ENCODE measurements at regions not wholly inside any gene's neighbourhood (a gene's known extent, or its start where the extent isn't known, plus 50 kb on each side); places are given as distances from the start of the nearest gene placed in this dataset.

DNA sequence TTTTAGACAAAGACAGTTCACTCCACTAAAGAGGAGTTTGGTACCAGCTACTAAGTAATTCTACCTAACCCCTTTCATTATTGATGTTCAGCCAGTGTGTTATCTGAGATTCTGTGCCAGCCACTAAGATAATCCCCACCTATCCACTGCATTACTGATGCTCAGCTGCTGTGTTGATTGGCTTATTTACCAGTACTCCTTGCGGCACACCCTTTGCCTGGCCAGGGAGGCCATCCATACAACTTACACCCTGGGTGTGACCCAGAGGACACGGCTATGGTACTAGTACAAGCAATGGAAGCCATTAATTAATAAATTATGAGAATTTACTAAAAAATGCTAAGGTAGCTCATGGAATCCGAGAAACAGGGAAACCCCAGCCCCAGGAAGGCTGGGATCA lies 290.7 kb upstream of the CTNNB1 start:
- Mint-ChIP-seq H3K4me1 (peaks cover 8% of the 10 kb centered on the region), H3K9me3 (no peaks in the 10 kb centered on the region), H3K4me3 (no peak overlapping the region), H3K27me3 (ENCODE audit: insufficient read depth, low read depth) (peaks cover 3% of the 10 kb centered on the region), H3K27ac (no peak overlapping the region), H3K36me3 (no peaks in the 10 kb centered on the region)
- no peaks in the 10 kb centered on the region for H4K20me1 ChIP-seq (ENCODE audit: low read depth)
- no peak overlapping the region for H3K9ac ChIP-seq
- peak overlapping the region; percentile 99 for H2AFZ ChIP-seq (replicated peaks)
- no peak overlapping the region for H3K27ac ChIP-seq
- H3K36me3 ChIP-seq = no peaks in the 10 kb centered on the region
- H3K4me1 ChIP-seq = peaks cover 8% of the 10 kb centered on the region
- H3K79me2 ChIP-seq (ENCODE audit: low read depth) = no peaks in the 10 kb centered on the region
- peak; percentile 40 for DNase-seq (ENCODE audit: low spot score)
- H3K4me2 ChIP-seq = peak overlapping the region; percentile 94
- H3K27me3 ChIP-seq = no peaks in the 10 kb centered on the region
- no peaks in the 10 kb centered on the region for H3K9me3 ChIP-seq (ENCODE audit: low read depth)
- TF ChIP-seq EZH2phosphoT487 (IDR thresholded peaks at IDR 0.05) = no peak
- TF ChIP-seq, protein P1, sequence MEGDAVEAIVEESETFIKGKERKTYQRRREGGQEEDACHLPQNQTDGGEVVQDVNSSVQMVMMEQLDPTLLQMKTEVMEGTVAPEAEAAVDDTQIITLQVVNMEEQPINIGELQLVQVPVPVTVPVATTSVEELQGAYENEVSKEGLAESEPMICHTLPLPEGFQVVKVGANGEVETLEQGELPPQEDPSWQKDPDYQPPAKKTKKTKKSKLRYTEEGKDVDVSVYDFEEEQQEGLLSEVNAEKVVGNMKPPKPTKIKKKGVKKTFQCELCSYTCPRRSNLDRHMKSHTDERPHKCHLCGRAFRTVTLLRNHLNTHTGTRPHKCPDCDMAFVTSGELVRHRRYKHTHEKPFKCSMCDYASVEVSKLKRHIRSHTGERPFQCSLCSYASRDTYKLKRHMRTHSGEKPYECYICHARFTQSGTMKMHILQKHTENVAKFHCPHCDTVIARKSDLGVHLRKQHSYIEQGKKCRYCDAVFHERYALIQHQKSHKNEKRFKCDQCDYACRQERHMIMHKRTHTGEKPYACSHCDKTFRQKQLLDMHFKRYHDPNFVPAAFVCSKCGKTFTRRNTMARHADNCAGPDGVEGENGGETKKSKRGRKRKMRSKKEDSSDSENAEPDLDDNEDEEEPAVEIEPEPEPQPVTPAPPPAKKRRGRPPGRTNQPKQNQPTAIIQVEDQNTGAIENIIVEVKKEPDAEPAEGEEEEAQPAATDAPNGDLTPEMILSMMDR (IDR thresholded peaks at IDR 0.05) = no peak
- TF ChIP-seq EZH2 (IDR thresholded peaks at IDR 0.05) = no peak
- no peaks in the 10 kb centered on the region for H3F3A ChIP-seq (ENCODE audit: low read depth)
- H3K4me3 ChIP-seq = peak overlapping the region; percentile 83

DNA sequence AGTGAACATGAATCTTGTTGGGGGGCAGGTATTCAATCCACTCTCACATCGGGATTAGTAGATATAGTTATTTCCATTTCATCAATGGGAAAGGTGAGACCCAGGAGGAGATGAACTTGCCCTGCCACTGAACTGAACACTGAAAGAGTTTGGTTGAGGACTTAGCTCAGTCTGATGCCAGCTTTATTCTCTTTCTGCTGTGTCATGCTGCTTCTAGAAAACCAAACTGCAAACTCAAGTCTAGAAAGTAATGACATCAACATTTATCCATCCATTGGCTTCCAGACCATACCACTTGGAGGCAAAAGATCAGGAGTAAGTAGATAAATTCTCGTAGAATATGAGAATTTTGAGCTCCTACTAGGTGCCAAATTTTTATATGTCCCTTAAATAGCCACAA lies 288.0 kb upstream of the CTNNB1 start:
- no peak for DNase-seq (ENCODE audit: low spot score)
- H3K4me3 Mint-ChIP-seq = no peak overlapping the region
- peaks cover 8% of the 10 kb centered on the region for H3K4me1 ChIP-seq

DNA sequence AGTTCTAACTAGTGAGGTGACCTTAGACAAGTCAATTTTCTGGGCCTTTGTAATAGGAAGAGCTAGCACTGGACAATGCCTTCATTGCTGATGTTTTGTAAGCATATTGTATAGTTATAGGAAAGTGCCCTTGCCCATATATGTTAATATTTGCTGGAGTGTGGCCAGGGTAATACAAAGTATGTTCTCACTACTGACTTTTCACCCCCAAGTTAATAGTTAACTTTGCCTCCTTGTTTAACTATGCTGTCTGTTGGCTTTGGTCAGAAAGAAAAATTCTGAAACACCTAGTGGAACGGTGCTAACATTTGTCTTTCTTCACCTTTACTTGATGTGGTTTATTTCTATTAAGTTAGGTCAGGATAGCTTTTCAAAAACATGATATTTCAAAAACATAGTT lies 287.4 kb upstream of the CTNNB1 start:
- Histone ChIP-seq H3K79me2 (ENCODE audit: low read depth) (no peaks in the 10 kb centered on the region), H4K20me1 (ENCODE audit: low read depth) (no peaks in the 10 kb centered on the region), H3K36me3 (no peaks in the 10 kb centered on the region), H2AFZ (replicated peaks) (no peak overlapping the region), H3F3A (ENCODE audit: low read depth) (no peaks in the 10 kb centered on the region), H3K27ac (no peak overlapping the region), H3K4me2 (no peak overlapping the region), H3K4me1 (peaks cover 10% of the 10 kb centered on the region), H3K9me3 (ENCODE audit: low read depth) (no peaks in the 10 kb centered on the region), H3K27me3 (no peaks in the 10 kb centered on the region), H3K4me3 (no peak overlapping the region), H3K9ac (no peak overlapping the region)
- no peak overlapping the region for H3K4me3 Mint-ChIP-seq
- no peaks in the 10 kb centered on the region for H3K36me3 Mint-ChIP-seq
- peaks cover 5% of the 10 kb centered on the region for H3K27me3 Mint-ChIP-seq (ENCODE audit: insufficient read depth, low read depth)
- DNase-seq (ENCODE audit: low spot score) = no peak
- H3K4me1 Mint-ChIP-seq = peaks cover 8% of the 10 kb centered on the region
- H3K9me3 Mint-ChIP-seq = no peaks in the 10 kb centered on the region
- H3K27ac Mint-ChIP-seq = no peak overlapping the region
- TF ChIP-seq EZH2 (IDR thresholded peaks at IDR 0.05) (no peak), EZH2phosphoT487 (IDR thresholded peaks at IDR 0.05) (no peak)
- TF ChIP-seq, protein P1 (IDR thresholded peaks at IDR 0.05) = no peak

More for the DNA sequence above, 288.0 kb upstream of the CTNNB1 start:
- H3K27ac Mint-ChIP-seq = no peak overlapping the region
- peaks cover 8% of the 10 kb centered on the region for H3K4me1 Mint-ChIP-seq
- TF ChIP-seq, protein P1 (IDR thresholded peaks at IDR 0.05) = no peak
- no peak for TF ChIP-seq EZH2phosphoT487 (IDR thresholded peaks at IDR 0.05)
- TF ChIP-seq EZH2 (IDR thresholded peaks at IDR 0.05) = no peak
- Histone ChIP-seq H3K27ac (no peak overlapping the region), H3K79me2 (ENCODE audit: low read depth) (no peaks in the 10 kb centered on the region), H3K27me3 (no peaks in the 10 kb centered on the region), H3F3A (ENCODE audit: low read depth) (no peaks in the 10 kb centered on the region), H3K4me2 (no peak overlapping the region), H4K20me1 (ENCODE audit: low read depth) (no peaks in the 10 kb centered on the region), H3K4me3 (no peak overlapping the region), H2AFZ (replicated peaks) (no peak overlapping the region), H3K36me3 (no peaks in the 10 kb centered on the region), H3K9me3 (ENCODE audit: low read depth) (no peaks in the 10 kb centered on the region), H3K9ac (no peak overlapping the region)
- H3K36me3 Mint-ChIP-seq = no peaks in the 10 kb centered on the region
- no peaks in the 10 kb centered on the region for H3K9me3 Mint-ChIP-seq
- H3K27me3 Mint-ChIP-seq (ENCODE audit: insufficient read depth, low read depth) = peaks cover 5% of the 10 kb centered on the region

All from neural progenitor cell (in vitro differentiated cells).